NCI-H1417 (cell line): ENCODE measurements at regions not wholly inside any gene's neighbourhood (a gene's known extent, or its start where the extent isn't known, plus 50 kb on each side); places are given as distances from the start of the nearest gene placed in this dataset.
A peak's percentile ranks its signal among the peaks of the same experiment; 100 is the strongest.

Experiments used
- DNase-seq, 3 experiments: peaks; one replicate each; lab custom pipeline; 2025; lab: John Stamatoyannopoulos, UW

- DNase-seq = no peak
Observed at GRCh38 chr11:25970726-25971508, 361.0 kb upstream of the ANO3 start.

GRCh38 chr11:25980091-25980490 is 351.8 kb upstream of the ANO3 start:
- DNase-seq = no peak

- peak; percentile 32 to 83 (median 72) for DNase-seq
Observed at GRCh38 chr11:25981998-25982397, 349.9 kb upstream of the ANO3 start.

- no peak for DNase-seq
Observed at GRCh38 chr11:25983280-25983679, 348.6 kb upstream of the ANO3 start.

GRCh38 chr11:25988178-25988577 is 343.8 kb upstream of the ANO3 start:
- no peak for DNase-seq

GRCh38 chr11:25990406-25990805 is 341.5 kb upstream of the ANO3 start:
- no peak for DNase-seq

GRCh38 chr11:25991476-25991875 is 340.5 kb upstream of the ANO3 start:
- peak in 2 of 3 experiments; percentile 42 to 49 for DNase-seq

- DNase-seq = no peak
Observed at GRCh38 chr11:25992294-25992693, 339.6 kb upstream of the ANO3 start.

GRCh38 chr11:25993016-25993415 is 338.9 kb upstream of the ANO3 start:
- DNase-seq = no peak

- DNase-seq = no peak
Observed at GRCh38 chr11:26011474-26011873, 320.5 kb upstream of the ANO3 start.

- no peak for DNase-seq
Observed at GRCh38 chr11:26014456-26015115, 317.3 kb upstream of the ANO3 start.

GRCh38 chr11:26017322-26017860 is 314.5 kb upstream of the ANO3 start:
- no peak for DNase-seq

- no peak for DNase-seq
Observed at GRCh38 chr11:26017903-26018302, 314.0 kb upstream of the ANO3 start.

GRCh38 chr11:26018336-26018735 is 313.6 kb upstream of the ANO3 start:
- DNase-seq = no peak

- DNase-seq = no peak
Observed at GRCh38 chr11:26019386-26019785, 312.5 kb upstream of the ANO3 start.

GRCh38 chr11:26021017-26021416 is 310.9 kb upstream of the ANO3 start:
- no peak for DNase-seq

GRCh38 chr11:26023057-26023456 is 308.9 kb upstream of the ANO3 start:
- no peak for DNase-seq

- DNase-seq = no peak
Observed at GRCh38 chr11:26025676-26026075, 306.3 kb upstream of the ANO3 start.

- DNase-seq = no peak
Observed at GRCh38 chr11:26026078-26026477, 305.9 kb upstream of the ANO3 start.

GRCh38 chr11:26027887-26028286 is 304.0 kb upstream of the ANO3 start:
- no peak for DNase-seq

- DNase-seq = peak in 2 of 3 experiments; percentile 39 to 43
Observed at GRCh38 chr11:26028393-26028911, 303.5 kb upstream of the ANO3 start.

GRCh38 chr11:26030399-26030798 is 301.5 kb upstream of the ANO3 start:
- DNase-seq = no peak

GRCh38 chr11:26032241-26032640 is 299.7 kb upstream of the ANO3 start:
- no peak for DNase-seq
